Left ventricle myocardium inferior (tissue), 1 donor: ENCODE measurements at regions not wholly inside any gene's neighbourhood (a gene's known extent, or its start where the extent isn't known, plus 50 kb on each side); places are given as distances from the start of the nearest gene placed in this dataset.

ENCODE experiments used
- DNase-seq: peaks from one replicate; pipeline ENCODE4 v3.0.0-alpha.2; 2020
- H3K27ac ChIP-seq: fragments of 200-600 bp; replicated peaks from 2 replicates; pipeline ENCODE4 v1.8.0; 2021
- H3K27me3 ChIP-seq: fragments of 200-600 bp; 2 replicates; pipeline ENCODE4 v1.8.0; 2021; ENCODE audit warnings: low read depth
- H3K36me3 ChIP-seq: fragments of 200-600 bp; 2 replicates; pipeline ENCODE4 v1.8.0; 2021
- H3K4me1 ChIP-seq: fragments of 200-600 bp; 2 replicates; pipeline ENCODE4 v1.8.0; 2021
- H3K4me3 ChIP-seq: fragments of 200-600 bp; 2 replicates; pipeline ENCODE4 v1.8.0; 2021; ENCODE audit warnings: mild to moderate bottlenecking, moderate library complexity
- H3K9me3 ChIP-seq: fragments of 200-600 bp; replicated peaks from 2 replicates; pipeline ENCODE4 v1.8.0; 2021
- intact Hi-C: fragments of 100-400 bp; cut with micrococcal nuclease; formaldehyde crosslinking; loops from one replicate; pipeline ENCODE4 v1.11.0; 2022
- TF ChIP-seq, protein P1 (sequence below): fragments of 200-600 bp; IDR thresholded peaks from 2 replicates; pipeline ENCODE4 v1.8.0; 2021; ENCODE audit warnings: antibody characterized with exemption, mild to moderate bottlenecking, borderline replicate concordance
- donor health status: DM: no; HTN: yes; CAD: no; lungs with severe emphysema.

DNA sequence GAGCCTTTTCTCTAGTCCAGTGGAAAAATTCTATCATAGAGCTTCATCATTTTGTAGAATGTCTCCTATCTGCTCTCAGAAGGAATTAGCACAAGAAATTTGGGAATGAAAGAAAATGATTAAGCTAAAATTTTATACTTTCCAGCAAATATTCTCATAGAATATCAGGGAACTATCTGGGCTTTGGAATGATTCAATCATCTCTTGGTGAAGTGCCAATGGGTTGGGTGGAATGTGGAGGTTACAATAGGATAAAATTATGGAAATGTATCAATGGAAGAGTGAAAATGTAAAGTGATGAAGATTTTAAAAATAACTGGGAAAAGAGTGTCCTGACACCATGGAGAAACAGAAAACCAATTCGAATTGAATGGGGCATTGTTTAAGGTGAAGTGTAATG lies 119.0 kb upstream of the MID1 start:
- Histone ChIP-seq H3K27ac (no peak overlapping the region), H3K4me3 (no peak overlapping the region), H3K27me3 (no peaks in the 10 kb centered on the region), H3K9me3 (no peaks in the 10 kb centered on the region), H3K4me1 (no peaks in the 10 kb centered on the region), H3K36me3 (no peaks in the 10 kb centered on the region)
- intact Hi-C loops, result no loop called here
- DNase-seq, result no peak
- TF ChIP-seq, protein P1, sequence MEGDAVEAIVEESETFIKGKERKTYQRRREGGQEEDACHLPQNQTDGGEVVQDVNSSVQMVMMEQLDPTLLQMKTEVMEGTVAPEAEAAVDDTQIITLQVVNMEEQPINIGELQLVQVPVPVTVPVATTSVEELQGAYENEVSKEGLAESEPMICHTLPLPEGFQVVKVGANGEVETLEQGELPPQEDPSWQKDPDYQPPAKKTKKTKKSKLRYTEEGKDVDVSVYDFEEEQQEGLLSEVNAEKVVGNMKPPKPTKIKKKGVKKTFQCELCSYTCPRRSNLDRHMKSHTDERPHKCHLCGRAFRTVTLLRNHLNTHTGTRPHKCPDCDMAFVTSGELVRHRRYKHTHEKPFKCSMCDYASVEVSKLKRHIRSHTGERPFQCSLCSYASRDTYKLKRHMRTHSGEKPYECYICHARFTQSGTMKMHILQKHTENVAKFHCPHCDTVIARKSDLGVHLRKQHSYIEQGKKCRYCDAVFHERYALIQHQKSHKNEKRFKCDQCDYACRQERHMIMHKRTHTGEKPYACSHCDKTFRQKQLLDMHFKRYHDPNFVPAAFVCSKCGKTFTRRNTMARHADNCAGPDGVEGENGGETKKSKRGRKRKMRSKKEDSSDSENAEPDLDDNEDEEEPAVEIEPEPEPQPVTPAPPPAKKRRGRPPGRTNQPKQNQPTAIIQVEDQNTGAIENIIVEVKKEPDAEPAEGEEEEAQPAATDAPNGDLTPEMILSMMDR, result no peak

DNA sequence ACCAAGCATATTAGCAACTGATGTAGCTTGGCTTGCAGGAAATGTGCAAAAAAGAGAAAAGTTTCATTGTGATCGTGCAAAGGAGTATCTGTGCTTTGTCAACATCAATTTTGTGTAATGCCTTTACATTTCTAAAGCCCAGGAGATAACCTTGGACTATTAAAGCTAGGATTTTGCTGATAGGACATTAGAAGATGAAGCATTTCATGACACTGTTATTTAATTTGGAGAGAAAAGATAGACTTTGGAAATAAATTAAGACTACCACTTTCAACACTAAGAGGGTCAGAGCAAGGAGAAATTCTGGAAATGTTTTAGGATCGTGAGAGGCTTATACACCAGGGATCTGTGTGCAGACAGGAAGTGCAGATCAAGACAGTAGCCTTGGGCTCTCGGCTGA lies 120.6 kb upstream of the MID1 start:
- no peaks in the 10 kb centered on the region for H3K9me3 ChIP-seq
- H3K4me3 ChIP-seq, result no peak overlapping the region
- no peaks in the 10 kb centered on the region for H3K4me1 ChIP-seq
- TF ChIP-seq, protein P1, result no peak
- no peak for DNase-seq
- H3K36me3 ChIP-seq, result no peaks in the 10 kb centered on the region
- no peak overlapping the region for H3K27ac ChIP-seq
- intact Hi-C loops, result no loop called here
- no peaks in the 10 kb centered on the region for H3K27me3 ChIP-seq

DNA sequence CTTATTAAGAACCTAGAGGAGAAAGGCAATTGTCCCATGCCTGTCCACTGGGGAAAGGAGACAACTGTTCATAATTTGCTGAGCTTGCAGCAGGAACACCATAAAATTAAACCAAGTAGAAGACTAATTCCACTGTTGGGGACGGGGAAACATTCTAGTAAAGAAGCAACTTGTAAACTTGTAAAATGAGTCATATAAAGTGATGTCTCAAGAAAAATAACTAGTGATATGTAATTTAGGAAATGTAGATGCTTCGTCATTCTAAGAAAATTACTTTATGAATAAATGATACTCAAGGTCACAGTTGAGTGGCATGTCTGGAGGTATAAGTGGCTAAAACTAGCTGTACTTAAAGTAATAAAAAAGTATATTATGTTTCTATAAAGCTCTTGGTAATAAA lies 121.2 kb upstream of the MID1 start:
- Histone ChIP-seq H3K9me3 (no peaks in the 10 kb centered on the region), H3K4me3 (no peak overlapping the region), H3K4me1 (no peaks in the 10 kb centered on the region), H3K27ac (no peak overlapping the region), H3K27me3 (no peaks in the 10 kb centered on the region), H3K36me3 (no peaks in the 10 kb centered on the region)
- TF ChIP-seq, protein P1, result no peak
- no peak for DNase-seq
- intact Hi-C loops, result no loop called here

DNA sequence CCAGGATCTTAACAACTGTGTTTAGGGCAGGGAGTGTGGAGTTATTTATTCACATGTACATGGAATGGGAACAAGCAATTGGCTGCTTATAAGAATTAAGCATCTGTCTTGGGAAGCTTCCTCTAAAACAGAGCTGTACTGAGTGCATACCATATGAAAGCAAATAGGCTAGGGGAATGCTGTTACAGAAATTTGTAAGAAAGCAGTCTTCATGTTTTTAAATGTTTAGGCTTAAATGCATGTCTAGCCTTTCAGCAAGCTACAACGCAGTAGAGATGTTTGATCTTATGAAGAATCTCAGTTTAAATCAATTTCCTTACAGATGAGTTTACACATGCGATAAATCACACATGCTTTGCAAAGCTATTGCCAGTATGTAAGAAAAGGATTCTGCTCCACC lies 123.1 kb upstream of the MID1 start:
- H3K9me3 ChIP-seq, result no peaks in the 10 kb centered on the region
- no peak for DNase-seq
- H3K36me3 ChIP-seq, result no peaks in the 10 kb centered on the region
- H3K4me3 ChIP-seq, result no peak overlapping the region
- intact Hi-C loops, result no loop called here
- no peaks in the 10 kb centered on the region for H3K27me3 ChIP-seq
- no peak overlapping the region for H3K27ac ChIP-seq
- TF ChIP-seq, protein P1, result no peak
- no peaks in the 10 kb centered on the region for H3K4me1 ChIP-seq

DNA sequence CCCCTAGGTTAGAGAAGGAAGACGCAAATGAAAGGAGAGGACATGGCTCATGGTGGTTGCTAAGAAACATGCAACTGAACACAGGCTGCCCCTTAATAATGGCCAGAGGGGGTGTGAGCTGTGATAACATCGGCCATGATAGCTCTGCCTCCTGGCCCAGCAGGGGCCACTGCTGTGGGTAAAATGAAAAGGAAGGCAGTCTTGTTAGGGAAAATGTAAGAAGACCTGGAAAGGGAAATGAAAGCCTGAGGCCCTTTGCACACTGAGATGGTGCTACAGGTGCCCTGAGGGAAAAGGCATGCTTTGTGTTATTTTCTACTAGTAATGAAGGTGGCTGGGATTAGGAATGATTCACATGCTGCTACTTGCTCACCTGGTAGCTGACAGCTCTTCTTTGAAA lies 123.6 kb upstream of the MID1 start:
- intact Hi-C loops, result no loop called here
- Histone ChIP-seq H3K27me3 (no peaks in the 10 kb centered on the region), H3K9me3 (no peaks in the 10 kb centered on the region), H3K27ac (no peak overlapping the region), H3K4me3 (no peak overlapping the region), H3K36me3 (no peaks in the 10 kb centered on the region), H3K4me1 (no peaks in the 10 kb centered on the region)
- no peak for DNase-seq
- TF ChIP-seq, protein P1, result no peak

DNA sequence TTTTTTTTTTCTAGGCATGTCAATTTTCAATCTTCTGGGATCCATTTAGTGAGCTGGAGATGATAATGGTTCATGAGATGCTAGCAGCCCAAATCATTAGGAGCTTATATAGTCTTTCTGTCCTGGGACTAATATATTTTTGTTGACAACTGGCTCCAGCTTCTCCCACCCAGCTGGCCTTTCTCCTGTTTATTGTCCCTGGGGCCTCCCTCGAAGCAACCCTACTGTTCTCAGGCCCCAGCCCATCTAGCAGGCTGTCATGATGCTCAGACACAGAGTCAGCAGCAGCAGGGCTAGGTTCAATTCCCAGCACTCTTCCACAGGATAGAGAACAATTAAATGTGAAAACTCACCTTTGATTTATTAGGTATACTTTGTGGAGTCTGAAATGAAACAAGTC lies 127.6 kb upstream of the MID1 start:
- H3K4me1 ChIP-seq, result no peaks in the 10 kb centered on the region
- no peaks in the 10 kb centered on the region for H3K27me3 ChIP-seq
- H3K36me3 ChIP-seq, result no peaks in the 10 kb centered on the region
- H3K4me3 ChIP-seq, result no peak overlapping the region
- no peak overlapping the region for H3K27ac ChIP-seq
- DNase-seq, result no peak
- intact Hi-C loops, result no loop called here
- TF ChIP-seq, protein P1, result no peak
- H3K9me3 ChIP-seq, result no peaks in the 10 kb centered on the region
